H9 (cell line): ENCODE measurements at regions not wholly inside any gene's neighbourhood (a gene's known extent, or its start where the extent isn't known, plus 50 kb on each side); places are given as distances from the start of the nearest gene placed in this dataset.

ENCODE experiments used
- DNase-seq: peaks from one replicate; pipeline ENCODE4 v3.0.0-alpha.2; 2017
- H2AFZ ChIP-seq: one replicate; pipeline ENCODE4 v1.6.1; 2013; ENCODE audit warnings: mild to moderate bottlenecking, low read length, control low read depth, moderate library complexity
- H2AK5ac ChIP-seq: 2 replicates; pipeline ENCODE4 v1.6.1; 2013; ENCODE audit warnings: low read length, control low read depth, mixed read lengths; ENCODE audit not compliant: insufficient read length
- H2BK120ac ChIP-seq: one replicate; pipeline ENCODE4 v1.6.1; 2013; ENCODE audit warnings: low read depth, mild to moderate bottlenecking, low read length, control low read depth, inconsistent platforms; ENCODE audit not compliant: poor library complexity, severe bottlenecking
- H2BK12ac ChIP-seq: 2 replicates; pipeline ENCODE4 v1.6.1; 2013; ENCODE audit warnings: low read length, control low read depth, mixed read lengths, low read depth; ENCODE audit not compliant: insufficient read length
- H2BK15ac ChIP-seq: 2 replicates; pipeline ENCODE4 v1.6.1; 2013; ENCODE audit warnings: low read depth, low read length, control low read depth
- H2BK20ac ChIP-seq: one replicate; pipeline ENCODE4 v1.6.1; 2013; ENCODE audit warnings: low read depth, mild to moderate bottlenecking, low read length, control low read depth, inconsistent platforms; ENCODE audit not compliant: poor library complexity, severe bottlenecking
- H2BK5ac ChIP-seq: 2 replicates; pipeline ENCODE4 v1.6.1; 2013; ENCODE audit warnings: low read length, control low read depth, mixed read lengths; ENCODE audit not compliant: insufficient read length
- H3K14ac ChIP-seq: 2 replicates; pipeline ENCODE4 v1.6.1; 2013; ENCODE audit warnings: low read length, control low read depth; ENCODE audit not compliant: insufficient read depth
- H3K18ac ChIP-seq: 2 replicates; pipeline ENCODE4 v1.6.1; 2013; ENCODE audit warnings: low read depth, mild to moderate bottlenecking, mixed read lengths, low read length, control low read depth; ENCODE audit not compliant: insufficient read length
- H3K23ac ChIP-seq: 2 replicates; pipeline ENCODE4 v1.6.1; 2013; ENCODE audit warnings: low read length, control low read depth, mixed read lengths, low read depth; ENCODE audit not compliant: insufficient read length
- H3K23me2 ChIP-seq: 2 replicates; pipeline ENCODE4 v1.6.1; 2013; ENCODE audit warnings: low read depth, mild to moderate bottlenecking, mixed read lengths, low read length, control low read depth; ENCODE audit not compliant: insufficient read length, poor library complexity, severe bottlenecking
- H3K27ac ChIP-seq: 2 replicates; pipeline ENCODE4 v1.5.1; 2013; ENCODE audit warnings: low read length, control low read depth, mixed read lengths, low read depth; ENCODE audit not compliant: insufficient read length
- H3K27me3 ChIP-seq: 2 replicates; pipeline ENCODE4 v1.6.1; 2013; ENCODE audit warnings: low read length, control low read depth, inconsistent platforms; ENCODE audit not compliant: insufficient read depth
- H3K4ac ChIP-seq: 2 replicates; pipeline ENCODE4 v1.6.1; 2013; ENCODE audit warnings: low read depth, mild to moderate bottlenecking, control low read depth, inconsistent platforms, low read length, moderate library complexity
- H3K4me1 ChIP-seq: 2 replicates; pipeline ENCODE4 v1.6.1; 2013; ENCODE audit warnings: low read length, control low read depth, inconsistent platforms; ENCODE audit not compliant: insufficient read depth
- H3K4me2 ChIP-seq: 2 replicates; pipeline ENCODE4 v1.6.1; 2013; ENCODE audit warnings: low read length, control low read depth, mixed read lengths; ENCODE audit not compliant: insufficient read length, insufficient read depth
- H3K56ac ChIP-seq: 2 replicates; pipeline ENCODE4 v1.6.1; 2013; ENCODE audit warnings: low read depth, mild to moderate bottlenecking, mixed read lengths, low read length, control low read depth; ENCODE audit not compliant: insufficient read length
- H3K79me1 ChIP-seq: 2 replicates; pipeline ENCODE4 v1.6.1; 2013; ENCODE audit warnings: low read depth, mild to moderate bottlenecking, moderate library complexity, low read length, control low read depth, inconsistent platforms; ENCODE audit not compliant: insufficient read depth, poor library complexity, severe bottlenecking
- H3K79me2 ChIP-seq: 2 replicates; pipeline ENCODE4 v1.6.1; 2013; ENCODE audit warnings: low read length, control low read depth, inconsistent platforms; ENCODE audit not compliant: insufficient read depth
- H3K9ac ChIP-seq: 2 replicates; pipeline ENCODE4 v1.6.1; 2013; ENCODE audit warnings: low read length, control low read depth, mixed read lengths; ENCODE audit not compliant: insufficient read length; ENCODE audit errors: extremely low read depth
- H3K9me3 ChIP-seq: one replicate; pipeline ENCODE4 v1.6.1; 2013; ENCODE audit warnings: low read depth, low read length, inconsistent platforms; ENCODE audit not compliant: control insufficient read depth
- H3T11ph ChIP-seq: one replicate; pipeline ENCODE4 v1.6.1; 2013; ENCODE audit warnings: mild to moderate bottlenecking, low read length, control low read depth, inconsistent platforms
- H4K20me1 ChIP-seq: one replicate; pipeline ENCODE4 v1.6.1; 2013; ENCODE audit not compliant: control insufficient read depth, insufficient read length, insufficient read depth
- H4K5ac ChIP-seq: 2 replicates; pipeline ENCODE4 v1.6.1; 2013; ENCODE audit warnings: low read depth, mild to moderate bottlenecking, mixed read lengths, low read length, control low read depth; ENCODE audit not compliant: insufficient read length
- H4K8ac ChIP-seq: replicated peaks from 2 replicates; pipeline ENCODE4 v1.6.1; 2013; ENCODE audit warnings: low read length, control low read depth, mixed read lengths, low read depth; ENCODE audit not compliant: insufficient read length
- H4K91ac ChIP-seq: 2 replicates; pipeline ENCODE4 v1.6.1; 2013; ENCODE audit warnings: low read depth, mild to moderate bottlenecking, moderate library complexity, mixed read lengths, low read length, control low read depth; ENCODE audit not compliant: insufficient read length
- H3K27ac Mint-ChIP-seq, 3 experiments: 2 replicates in 2 of 3; 3 replicates in 1 of 3; pipeline ENCODE4 v1.8.0; 2020 to 2021; ENCODE audit warnings: mixed read lengths in 3 of 3, mild to moderate bottlenecking in 1 of 3, moderate library complexity in 1 of 3
- H3K27me3 Mint-ChIP-seq: 2 replicates; pipeline ENCODE4 v1.8.0; 2021; ENCODE audit warnings: low read depth, mild to moderate bottlenecking, moderate library complexity, mixed read lengths
- H3K36me3 Mint-ChIP-seq, 3 experiments: 2 replicates in 2 of 3; 3 replicates in 1 of 3; pipeline ENCODE4 v1.8.0; 2020 to 2021; ENCODE audit warnings: low read depth in 3 of 3, mixed read lengths in 3 of 3; ENCODE audit not compliant: insufficient read depth in 1 of 3
- H3K4me1 Mint-ChIP-seq, 2 experiments: 2 replicates each; pipeline ENCODE4 v1.8.0; 2020; ENCODE audit warnings: mixed read lengths in 2 of 2
- H3K4me3 Mint-ChIP-seq, 2 experiments: 2 replicates in 1 of 2; 3 replicates in 1 of 2; pipeline ENCODE4 v1.8.0; 2020 to 2021; ENCODE audit warnings: mild to moderate bottlenecking in 2 of 2, mixed read lengths in 2 of 2, moderate library complexity in 1 of 2
- H3K9me3 Mint-ChIP-seq, 2 experiments: 2 replicates in 1 of 2; 3 replicates in 1 of 2; pipeline ENCODE4 v1.8.0; 2020; ENCODE audit warnings: mild to moderate bottlenecking in 2 of 2, mixed read lengths in 2 of 2, moderate library complexity in 1 of 2
- WGBS: extraction: QIAGEN DNeasy Blood & Tissue Kit; methylation state at CpG from one replicate; pipeline ENCODE4 v1.1.7; 2013; ENCODE audit warnings: missing lambda C conversion rate, low lambda C conversion rate, mixed read lengths; ENCODE audit not compliant: insufficient read length; ENCODE audit errors: extremely low coverage; 5-methylcytosine and 5-hydroxymethylcytosine counted together
- TF ChIP-seq, protein P1 (sequence below): fragments of 200-600 bp; sonication (generic); conservative IDR thresholded peaks from 3 replicates; pipeline ENCODE4 v1.8.0; 2021; ENCODE audit warnings: antibody characterized with exemption, mild to moderate bottlenecking

DNA sequence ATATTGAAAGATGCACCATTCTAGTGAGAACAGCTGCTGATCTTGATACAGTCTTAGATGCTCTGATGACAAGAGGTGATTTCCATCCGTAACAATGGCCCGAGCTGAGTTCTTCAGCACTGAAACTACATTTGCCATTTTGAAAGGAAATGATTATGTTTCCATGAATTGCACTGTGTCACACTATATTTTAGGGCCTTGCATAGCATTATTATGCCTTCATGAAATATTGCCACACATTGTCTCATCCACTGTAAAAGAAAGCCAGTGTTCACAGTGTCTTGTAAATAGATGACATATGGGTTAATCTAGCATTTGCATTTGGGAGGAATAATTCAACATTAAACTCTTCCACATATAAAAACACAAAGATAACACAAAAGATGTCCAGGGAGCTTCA lies 438.3 kb upstream of the PSMD7 start:
- H3K9me3 Mint-ChIP-seq, result no peaks in the 10 kb centered on the region
- H3K79me1 ChIP-seq, result no peaks in the 10 kb centered on the region
- H4K91ac ChIP-seq, result no peak overlapping the region
- H4K20me1 ChIP-seq, result no peaks in the 10 kb centered on the region
- H3K4ac ChIP-seq, result no peak overlapping the region
- H3K27me3 ChIP-seq, result no peaks in the 10 kb centered on the region
- H3K56ac ChIP-seq, result no peak overlapping the region
- H2AFZ ChIP-seq, result no peak overlapping the region
- H3K9ac ChIP-seq, result no peak overlapping the region
- H2BK5ac ChIP-seq, result no peak overlapping the region
- no peak overlapping the region for H2BK120ac ChIP-seq
- no peak overlapping the region for H3T11ph ChIP-seq
- H3K27ac Mint-ChIP-seq, result no peak overlapping the region
- H2BK15ac ChIP-seq, result no peak overlapping the region
- TF ChIP-seq, protein P1, sequence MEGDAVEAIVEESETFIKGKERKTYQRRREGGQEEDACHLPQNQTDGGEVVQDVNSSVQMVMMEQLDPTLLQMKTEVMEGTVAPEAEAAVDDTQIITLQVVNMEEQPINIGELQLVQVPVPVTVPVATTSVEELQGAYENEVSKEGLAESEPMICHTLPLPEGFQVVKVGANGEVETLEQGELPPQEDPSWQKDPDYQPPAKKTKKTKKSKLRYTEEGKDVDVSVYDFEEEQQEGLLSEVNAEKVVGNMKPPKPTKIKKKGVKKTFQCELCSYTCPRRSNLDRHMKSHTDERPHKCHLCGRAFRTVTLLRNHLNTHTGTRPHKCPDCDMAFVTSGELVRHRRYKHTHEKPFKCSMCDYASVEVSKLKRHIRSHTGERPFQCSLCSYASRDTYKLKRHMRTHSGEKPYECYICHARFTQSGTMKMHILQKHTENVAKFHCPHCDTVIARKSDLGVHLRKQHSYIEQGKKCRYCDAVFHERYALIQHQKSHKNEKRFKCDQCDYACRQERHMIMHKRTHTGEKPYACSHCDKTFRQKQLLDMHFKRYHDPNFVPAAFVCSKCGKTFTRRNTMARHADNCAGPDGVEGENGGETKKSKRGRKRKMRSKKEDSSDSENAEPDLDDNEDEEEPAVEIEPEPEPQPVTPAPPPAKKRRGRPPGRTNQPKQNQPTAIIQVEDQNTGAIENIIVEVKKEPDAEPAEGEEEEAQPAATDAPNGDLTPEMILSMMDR, result no peak
- no peak overlapping the region for H3K14ac ChIP-seq
- H4K8ac ChIP-seq, result no peak overlapping the region
- no peak overlapping the region for H3K18ac ChIP-seq
- no peaks in the 10 kb centered on the region for H3K23me2 ChIP-seq
- H3K9me3 ChIP-seq, result no peaks in the 10 kb centered on the region
- H3K27ac ChIP-seq, result no peak overlapping the region
- no peak overlapping the region for H3K23ac ChIP-seq
- no peaks in the 10 kb centered on the region; the same call in 1 of the 2 replicates for H3K4me1 ChIP-seq
- WGBS, result no CpG with 5 or more reads among the region's 2 CpGs
- no peak overlapping the region for H3K4me2 ChIP-seq
- H3K4me3 Mint-ChIP-seq, result no peak overlapping the region
- DNase-seq, result no peak
- no peak overlapping the region for H2BK12ac ChIP-seq
- peaks cover 12 to 17% of the 10 kb centered on the region in 2 experiments for H3K4me1 Mint-ChIP-seq
- peaks cover 0 to 2% (median 0%) of the 10 kb centered on the region in 3 experiments; a peak in 2 of 7 replicates for H3K36me3 Mint-ChIP-seq
- H2BK20ac ChIP-seq, result no peak overlapping the region
- H3K79me2 ChIP-seq, result no peaks in the 10 kb centered on the region
- H3K27me3 Mint-ChIP-seq, result no peaks in the 10 kb centered on the region; the same call in 1 of the 2 replicates
- H4K5ac ChIP-seq, result no peak overlapping the region
- H2AK5ac ChIP-seq, result no peak overlapping the region
